Anterior cingulate cortex (tissue), 58 donors: ENCODE measurements at regions not wholly inside any gene's neighbourhood (a gene's known extent, or its start where the extent isn't known, plus 50 kb on each side); places are given as distances from the start of the nearest gene placed in this dataset.
"Not testable (repeated sequence)": the region's sequence is repeated elsewhere in the genome, so short reads cannot be mapped to it uniquely, and the experiment has no call there.

Experiments used
- DNase-seq, 58 donors: peaks; one replicate each; lab custom pipeline; 2025; lab: John Stamatoyannopoulos, UW

DNA sequence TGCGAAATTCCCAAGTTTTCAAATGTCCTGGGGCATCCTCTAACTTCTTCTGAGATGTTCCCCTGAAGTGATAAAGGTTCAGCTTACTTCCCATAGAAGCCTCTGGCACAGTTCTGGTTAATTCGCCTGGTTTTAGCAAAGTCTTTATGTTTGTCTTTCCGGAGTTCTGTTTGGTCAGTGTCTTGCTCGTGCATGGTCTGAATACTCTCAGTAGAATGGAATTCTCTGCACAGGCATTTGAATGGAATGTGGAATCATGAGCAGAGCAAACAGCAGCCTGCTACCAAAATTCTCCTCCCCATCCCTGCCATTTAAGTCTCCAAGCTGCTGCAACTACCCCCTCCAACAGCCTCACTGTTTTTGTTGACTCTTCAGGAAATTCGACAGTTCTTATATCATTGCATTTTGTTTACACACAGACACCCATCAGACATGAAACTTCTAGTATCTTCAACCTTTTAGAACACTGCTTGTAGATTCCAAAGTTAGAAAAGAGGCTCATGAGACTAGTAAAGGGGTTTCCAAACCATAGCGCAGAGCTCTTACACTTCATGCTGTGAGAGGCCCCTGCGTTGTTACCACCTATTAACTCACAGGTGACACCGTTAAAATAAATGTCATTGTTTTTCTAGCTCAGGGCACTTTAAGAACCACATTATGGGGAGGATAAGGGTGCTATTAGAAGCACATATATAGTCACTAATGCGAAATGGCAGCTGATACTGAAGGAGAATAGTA lies 129.7 kb downstream of the PLCE1 start:
- DNase-seq = no peak

DNA sequence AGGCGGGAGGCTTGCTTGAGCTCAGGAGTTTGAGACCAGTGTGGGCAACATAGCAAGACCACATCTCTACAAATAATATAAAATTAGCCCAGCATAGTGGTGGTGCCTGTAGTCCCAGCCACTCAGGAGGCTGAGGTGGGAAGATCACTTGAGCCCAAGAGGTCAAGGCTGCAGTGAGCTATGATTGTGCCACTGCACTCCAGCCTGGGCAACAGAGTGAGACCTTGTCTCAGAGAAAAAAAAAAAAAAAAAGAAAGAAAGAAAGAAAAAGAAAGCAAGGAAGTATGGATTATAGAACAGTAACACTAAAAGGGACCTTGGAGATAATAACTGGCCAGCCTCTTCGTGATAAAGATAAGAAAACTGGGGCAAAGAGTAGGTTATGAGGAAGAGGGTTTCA lies 130.4 kb downstream of the PLCE1 start:
- DNase-seq = not testable (repeated sequence)

DNA sequence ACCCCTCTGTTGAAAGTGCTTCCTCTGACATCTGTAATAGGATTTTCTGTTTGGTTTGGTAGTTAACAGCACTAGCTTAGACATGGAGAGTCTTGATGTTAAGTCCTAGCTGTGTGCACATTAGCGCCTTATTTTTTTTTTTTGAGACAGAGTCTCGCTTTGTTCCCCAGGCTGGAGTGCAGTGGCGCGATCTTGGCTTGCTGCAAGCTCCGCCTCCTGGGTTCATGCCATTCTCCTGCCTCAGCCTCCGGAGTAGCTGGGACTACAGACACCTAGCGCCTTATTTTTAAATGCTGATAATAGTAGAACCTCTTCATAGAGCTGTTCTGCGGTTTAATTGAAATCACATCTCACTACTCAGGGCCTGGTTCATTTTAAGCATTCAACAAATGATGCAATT lies 131.5 kb downstream of the PLCE1 start:
- DNase-seq = peak in 5 of 58 donors; percentile 1 to 12 (median 6)

DNA sequence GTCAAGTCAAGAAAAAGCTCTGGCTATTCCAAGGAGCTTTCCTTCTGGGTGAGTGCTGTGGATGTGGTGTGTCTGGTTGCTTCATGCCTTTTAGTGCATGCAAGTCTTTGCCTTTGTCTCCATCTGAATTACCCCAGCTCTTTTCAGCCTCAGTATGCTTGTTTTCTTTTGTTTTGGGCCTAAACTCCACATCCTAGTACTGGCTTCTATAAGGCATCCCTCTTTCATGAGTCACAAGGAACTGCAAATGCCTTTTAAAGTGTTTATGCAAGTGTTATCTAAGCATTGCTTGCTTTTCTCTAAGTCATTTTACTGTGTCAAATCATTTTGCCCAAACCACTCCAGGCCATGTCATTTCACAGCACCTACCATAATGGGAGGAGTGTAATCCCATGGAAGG lies 132.1 kb downstream of the PLCE1 start:
- no peak for DNase-seq

DNA sequence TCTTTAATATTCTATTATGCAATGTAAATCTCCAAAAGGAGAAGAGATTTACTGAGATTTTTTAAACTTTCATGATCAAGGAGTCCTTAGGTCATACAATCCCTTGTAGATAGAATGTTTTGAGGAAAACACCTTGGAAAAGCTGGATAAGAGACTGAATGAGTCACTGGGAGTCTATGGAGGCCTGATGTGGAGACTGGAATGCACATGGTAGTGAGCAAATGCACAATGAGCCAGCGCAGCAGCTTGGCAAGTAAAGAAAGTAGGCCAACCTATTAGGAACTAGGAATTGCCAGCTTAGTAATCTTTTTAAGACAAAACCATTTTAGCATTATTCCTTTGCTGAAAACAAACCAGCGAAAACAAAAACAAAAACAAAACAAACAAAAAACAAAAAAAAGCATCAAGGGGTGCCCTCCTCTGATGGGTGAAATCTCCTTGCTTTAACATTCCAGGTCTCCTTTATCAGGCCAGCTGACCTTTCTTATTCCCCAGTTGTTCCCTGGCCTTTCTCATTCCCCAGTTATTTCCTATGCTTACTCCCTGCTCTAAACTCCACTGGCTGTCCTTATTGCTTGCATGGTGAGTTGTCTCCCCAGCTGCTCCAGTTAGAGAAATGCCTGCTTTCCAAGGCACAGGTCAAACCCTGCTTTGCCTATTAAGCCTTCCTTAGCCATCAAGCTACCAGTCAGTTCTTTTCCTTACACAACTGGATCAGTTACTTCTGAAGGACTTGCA lies 135.8 kb downstream of the PLCE1 start:
- DNase-seq = peak in 2 of 58 donors; percentile 2 to 4

DNA sequence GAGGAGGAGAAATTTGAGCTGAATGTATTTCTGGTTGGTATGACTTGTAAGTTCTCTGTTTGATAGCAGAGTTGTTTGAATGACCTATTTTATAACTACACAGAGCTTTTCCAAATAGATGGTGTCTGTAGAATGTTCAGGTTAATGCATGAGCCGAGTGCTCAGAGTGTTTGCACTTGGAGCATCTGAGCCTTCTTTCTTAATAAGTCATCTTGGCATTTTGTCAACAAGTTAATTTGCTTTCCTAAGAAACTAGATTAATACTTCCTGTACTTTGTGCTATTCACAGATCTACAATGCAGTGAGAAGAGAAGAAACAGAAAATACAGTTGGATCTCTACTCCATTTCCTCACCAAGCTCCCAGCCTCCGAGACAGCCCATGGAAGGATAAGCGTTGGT lies 138.2 kb downstream of the PLCE1 start:
- no peak for DNase-seq

DNA sequence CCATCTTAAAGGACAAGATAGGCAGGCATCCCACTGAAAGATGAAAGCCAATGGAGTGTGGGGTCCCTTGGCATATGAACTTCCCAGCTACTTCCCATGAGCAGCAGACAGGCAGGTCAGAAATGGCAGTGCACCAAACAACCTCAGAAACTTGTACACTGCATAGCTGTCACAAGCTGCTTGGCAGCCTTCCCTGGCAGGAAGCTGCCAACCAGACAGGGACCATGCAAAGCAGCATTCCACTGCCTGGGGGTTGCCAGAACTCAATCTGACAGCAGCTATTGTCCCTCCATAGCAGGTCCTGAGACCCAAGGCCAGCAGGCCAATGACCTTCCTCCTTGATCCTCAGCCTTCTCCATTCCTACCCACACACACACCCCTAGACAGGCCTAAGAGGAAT lies 139.5 kb downstream of the PLCE1 start:
- peak in 38 of 58 donors; percentile 0 to 56 (median 9) for DNase-seq

DNA sequence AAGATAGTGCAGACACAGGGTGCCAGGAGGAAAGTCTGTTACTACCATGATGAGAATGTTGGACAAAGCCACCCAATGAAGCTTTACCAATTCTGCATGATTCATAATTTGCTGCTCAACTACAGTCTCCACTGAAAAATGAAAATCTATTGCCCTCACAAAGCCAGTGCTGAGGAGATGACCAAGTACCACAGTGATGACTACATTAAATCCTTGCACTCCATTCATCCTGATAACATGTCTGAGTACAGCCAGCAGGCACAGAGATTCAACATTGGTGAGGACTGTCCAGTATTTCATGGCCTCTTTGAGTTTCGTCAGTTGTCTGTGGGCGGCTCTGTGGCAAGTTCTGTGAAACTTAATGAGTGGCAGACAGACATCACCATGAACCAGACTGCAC lies 144.0 kb downstream of the PLCE1 start:
- DNase-seq = no peak

DNA sequence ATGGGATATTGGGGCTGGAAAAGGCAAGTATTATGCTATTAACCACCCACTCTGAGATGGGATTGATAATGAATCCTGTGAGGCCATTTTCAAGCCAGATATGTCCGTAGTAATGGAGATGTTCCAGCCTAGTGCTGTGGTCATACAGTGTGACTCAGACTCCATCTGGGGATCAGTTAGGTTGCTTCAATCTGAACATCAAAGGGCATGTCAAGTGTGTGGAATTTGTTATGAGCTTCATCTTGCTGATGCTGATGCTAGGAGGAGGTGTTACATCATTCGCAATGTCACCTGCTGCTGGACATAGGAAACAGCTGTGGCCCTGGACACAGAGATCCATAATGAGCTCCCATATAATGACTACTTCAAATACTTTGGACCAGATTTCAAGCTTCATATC lies 144.7 kb downstream of the PLCE1 start:
- DNase-seq = no peak

DNA sequence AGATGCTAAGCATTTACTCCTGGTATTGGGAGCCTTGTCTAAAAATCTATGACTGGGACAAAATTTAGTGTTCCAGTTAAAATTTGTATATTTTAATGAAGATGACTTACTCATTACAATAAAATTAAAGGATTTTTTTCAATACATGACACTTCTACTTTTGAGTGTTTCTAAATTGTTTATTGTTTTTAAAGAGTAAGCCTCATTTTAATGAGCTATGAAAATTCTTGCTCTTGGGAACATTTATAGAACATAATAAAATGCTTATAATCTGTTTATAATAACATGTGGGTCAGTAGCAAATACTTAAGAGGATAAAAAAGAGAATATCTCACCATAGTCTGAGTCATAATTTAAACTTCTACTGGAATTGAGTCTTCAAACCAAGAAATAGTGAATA lies 149.5 kb downstream of the PLCE1 start:
- no peak for DNase-seq

DNA sequence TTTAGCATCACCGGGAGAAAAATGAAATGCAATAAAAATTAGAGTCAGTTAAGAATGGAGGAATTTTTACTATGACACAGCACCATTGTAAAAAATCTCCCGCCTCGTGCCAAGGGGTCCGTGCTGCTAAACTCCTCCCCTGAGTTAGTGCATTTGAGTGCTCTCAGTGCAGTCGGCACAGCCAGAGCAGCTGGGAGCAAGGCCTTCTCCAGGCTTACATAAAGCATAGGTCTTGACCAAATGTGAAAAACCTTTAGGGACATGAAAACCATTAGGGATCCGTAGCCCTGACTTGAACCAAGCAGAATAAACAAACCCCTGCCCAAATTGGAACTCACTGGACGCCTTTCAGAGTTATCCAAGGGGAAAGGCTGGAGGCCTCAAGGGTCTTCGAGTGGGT lies 152.6 kb downstream of the PLCE1 start:
- DNase-seq = no peak

DNA sequence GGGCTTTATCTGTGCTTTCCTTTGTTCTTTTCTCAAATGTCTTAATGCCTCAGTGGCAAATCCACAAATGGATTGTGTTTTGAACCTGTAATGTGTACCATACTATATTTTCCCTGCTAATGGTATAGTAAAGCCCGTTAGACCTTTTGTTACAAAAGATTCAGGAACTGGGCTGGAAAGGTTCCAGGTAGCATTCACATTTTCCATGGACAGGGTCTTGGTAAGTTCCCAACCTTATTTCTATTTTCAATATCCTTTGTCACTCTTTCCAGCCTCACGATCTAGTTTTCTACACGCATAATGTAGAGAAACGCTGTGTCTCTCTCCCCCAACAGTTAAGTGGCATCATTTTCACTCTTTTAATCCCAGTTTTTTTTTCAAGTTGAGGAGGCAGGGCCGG lies 153.0 kb downstream of the PLCE1 start:
- DNase-seq = no peak

DNA sequence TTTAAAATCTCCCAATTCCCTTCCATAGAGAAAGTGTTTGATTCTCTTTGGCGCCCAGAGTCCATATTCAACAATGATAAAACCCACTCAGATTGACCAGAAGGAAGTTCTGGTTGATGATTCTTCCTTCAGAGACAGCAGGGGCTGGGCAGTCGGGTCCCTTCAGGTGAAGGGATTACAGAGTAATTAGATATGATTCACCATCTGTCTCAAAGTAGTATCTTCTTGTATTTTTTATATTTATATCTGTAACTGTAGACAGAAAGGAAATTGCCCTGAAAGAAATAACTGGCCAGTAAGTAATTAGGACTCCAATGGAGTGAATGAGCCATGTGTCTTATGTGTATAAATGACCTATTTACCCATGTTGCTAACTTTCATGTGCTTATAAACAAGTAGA lies 156.0 kb downstream of the PLCE1 start:
- no peak for DNase-seq

DNA sequence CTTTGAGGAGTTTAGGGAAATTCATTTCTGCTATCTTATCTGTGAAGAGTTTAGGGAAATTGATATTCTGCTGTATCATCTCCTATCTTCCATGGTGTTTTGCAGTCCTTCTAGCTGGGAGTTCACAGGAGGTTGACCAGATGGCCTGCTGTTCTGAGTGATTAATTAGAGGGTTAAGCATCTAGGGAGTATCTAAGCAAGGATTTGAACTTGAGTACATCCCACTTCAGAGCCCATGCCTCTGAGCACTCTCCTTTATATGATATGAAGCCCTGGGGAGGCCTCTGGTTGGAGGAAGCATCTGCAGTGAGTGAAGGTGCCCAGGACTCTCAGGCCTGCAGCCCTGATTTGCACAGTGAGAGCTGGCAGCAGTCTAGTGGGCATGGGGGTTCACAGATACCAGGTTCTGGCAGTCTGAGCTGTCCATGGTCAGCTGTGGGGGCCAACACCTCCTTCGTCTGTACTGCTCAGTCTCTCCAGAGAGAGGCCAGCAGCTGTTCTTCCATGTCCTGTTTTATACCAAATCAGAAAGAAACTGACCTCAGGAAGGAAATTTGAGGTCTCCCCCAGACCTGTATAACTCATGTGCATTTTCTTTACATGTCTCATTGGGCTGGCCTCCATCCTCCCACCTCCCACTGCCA lies 156.9 kb downstream of the PLCE1 start:
- no peak for DNase-seq

DNA sequence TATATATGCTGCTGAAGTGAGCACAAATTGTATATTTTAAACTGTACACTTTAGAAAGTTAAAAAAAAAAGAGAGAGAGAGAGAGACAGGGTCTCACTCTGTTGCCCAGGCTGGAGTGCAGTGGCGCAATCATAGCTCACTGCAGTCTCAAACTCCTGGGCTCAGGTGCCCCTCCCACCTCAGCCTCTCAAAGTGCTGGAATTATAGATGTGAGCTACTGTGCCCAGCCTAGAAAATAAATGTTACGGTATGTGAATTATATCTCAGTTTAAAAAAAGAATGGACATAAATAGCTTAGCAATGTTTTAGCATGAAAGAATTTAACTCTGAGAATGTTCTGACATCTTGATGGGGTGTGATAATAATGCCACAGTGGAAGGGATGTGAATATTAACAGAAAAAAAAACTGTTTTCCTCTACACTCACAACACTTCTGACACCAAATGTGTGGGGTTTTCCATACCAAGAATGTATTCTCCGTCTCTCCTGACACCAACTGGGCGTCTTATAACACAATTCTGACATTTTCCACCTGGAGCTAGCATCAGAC lies 162.1 kb downstream of the PLCE1 start:
- DNase-seq = no peak

DNA sequence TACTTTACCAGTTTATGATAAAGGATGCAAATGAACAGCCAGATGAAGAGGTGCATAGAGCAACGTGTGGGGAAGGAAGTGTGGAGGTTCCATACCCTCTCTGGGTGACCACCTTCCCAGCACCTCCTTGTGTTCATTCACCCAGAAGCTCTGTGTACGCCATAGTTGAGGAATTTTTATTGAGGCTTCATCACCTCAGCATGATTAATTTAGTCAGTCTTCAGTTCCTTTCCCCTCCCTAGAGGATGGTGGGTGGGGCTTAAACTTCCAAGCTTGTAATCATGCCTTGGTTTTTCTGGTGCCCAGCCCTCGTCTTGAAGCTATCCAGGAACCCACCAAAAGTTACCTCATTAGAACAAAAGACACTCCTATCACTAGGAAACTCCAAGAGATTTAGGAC lies 162.7 kb downstream of the PLCE1 start:
- DNase-seq = no peak

DNA sequence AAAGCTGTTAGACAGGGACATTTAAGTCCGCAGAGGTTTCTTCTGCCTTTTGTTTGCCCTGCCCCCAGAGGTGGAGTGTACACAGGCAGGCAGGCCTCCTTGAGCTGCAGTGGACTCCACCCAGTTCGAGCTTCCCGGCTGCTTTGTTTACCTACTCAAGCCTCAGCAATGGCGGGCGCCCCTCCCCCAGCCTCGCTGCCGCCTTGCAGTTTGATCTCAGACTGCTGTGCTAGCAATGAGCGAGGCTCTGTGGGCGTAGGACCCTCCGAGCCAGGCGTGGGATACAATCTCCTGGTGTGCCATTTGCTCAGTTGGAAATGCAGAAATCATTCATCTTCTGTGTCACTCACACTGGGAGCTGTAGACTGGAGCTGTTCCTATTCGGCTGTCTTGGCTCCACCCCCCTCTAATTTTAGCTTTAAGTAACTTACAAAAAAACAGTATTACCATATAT lies 171.5 kb downstream of the PLCE1 start:
- not testable (repeated sequence) for DNase-seq

DNA sequence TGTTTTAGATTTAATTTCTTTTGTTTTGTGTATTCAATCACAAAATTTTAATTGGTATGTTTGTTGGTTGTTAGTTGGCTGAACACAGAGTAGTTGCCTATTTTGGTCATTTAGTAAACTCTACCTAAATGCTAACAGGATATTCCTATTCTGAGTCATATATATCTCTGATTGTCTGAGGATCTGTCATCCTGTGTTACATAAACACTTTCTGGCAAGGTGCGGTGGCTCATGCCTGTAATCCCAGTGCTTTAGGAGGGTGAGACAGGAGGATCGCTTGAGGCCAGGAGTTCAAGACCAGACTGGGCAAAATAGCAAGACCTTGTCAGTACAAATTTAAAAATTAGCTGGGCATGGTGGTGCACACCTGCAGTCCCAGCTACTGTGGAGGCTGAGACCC lies 178.6 kb downstream of the PLCE1 start:
- DNase-seq = no peak

DNA sequence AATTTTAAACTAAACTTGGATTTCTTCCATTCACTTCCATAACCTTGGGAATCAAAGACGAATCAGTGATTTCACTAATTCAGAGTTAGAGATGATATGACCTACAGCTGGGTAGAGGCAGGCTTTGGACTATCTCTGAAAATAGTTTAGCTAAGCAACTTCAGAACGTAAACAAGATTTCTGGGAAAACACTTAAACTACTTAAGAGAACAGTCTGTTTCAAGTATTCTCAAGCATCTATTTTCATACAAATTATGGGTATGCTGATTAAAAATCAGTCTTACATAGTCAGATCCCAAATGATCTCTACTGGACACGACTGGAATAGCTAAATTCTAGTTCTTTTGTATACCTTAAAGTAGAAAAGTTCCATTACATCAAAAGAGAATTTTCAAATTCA lies 179.9 kb downstream of the PLCE1 start:
- DNase-seq = no peak

DNA sequence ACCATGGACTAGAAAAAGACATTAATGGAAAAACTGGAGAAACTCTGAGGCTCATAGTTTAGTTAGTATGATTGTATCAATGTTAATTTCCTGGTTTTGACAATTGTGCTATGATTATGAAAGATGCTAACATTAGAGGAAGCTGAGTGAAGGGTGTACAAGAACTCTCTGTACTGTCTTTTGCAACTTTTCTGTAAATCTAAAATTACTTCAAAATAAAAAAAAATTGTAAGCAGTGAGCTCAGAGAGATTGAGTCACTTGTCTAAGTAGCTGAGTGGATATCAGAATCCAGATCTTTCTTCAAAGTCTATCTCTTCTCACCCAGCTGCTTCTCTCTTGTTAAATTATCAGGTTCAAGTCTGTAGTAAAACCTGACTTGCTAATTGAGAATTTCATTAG lies 181.1 kb downstream of the PLCE1 start:
- DNase-seq = no peak
